A549 (cell line): ENCODE measurements at regions not wholly inside any gene's neighbourhood (a gene's known extent, or its start where the extent isn't known, plus 50 kb on each side); places are given as distances from the start of the nearest gene placed in this dataset.

Experiments
- JUN ChIP-seq, 2 experiments: fragments of >200 bp; sonication (Bioruptor Twin); formaldehyde crosslinking; IDR thresholded peaks; 2 replicates in 1 of 2; 3 replicates in 1 of 2; pipeline ENCODE4 v1.6.1; 2016 to 2017
- MYC ChIP-seq: IDR thresholded peaks from 2 replicates; pipeline ENCODE4 v1.6.1; 2012; ENCODE audit warnings: mild to moderate bottlenecking, inconsistent platforms, low read length, improper control_type of control experiment, borderline replicate concordance
- RCOR1 ChIP-seq: fragments of 150-350 bp; IDR thresholded peaks from 2 replicates; pipeline ENCODE4 v1.6.1; 2014; ENCODE audit warnings: antibody characterized with exemption, low read length, low read depth
- TF ChIP-seq, protein P1 (sequence below): fragments of >200 bp; sonication (Bioruptor Twin); formaldehyde crosslinking; IDR thresholded peaks from 3 replicates; pipeline ENCODE4 v1.5.1; 2016
- TF ChIP-seq, protein P2 (sequence below): fragments of 150-350 bp; IDR thresholded peaks from 2 replicates; pipeline ENCODE4 v1.6.1; 2014; ENCODE audit warnings: low read depth, mild to moderate bottlenecking, low read length
- TF ChIP-seq, protein P3 (sequence below): IDR thresholded peaks from 2 replicates; pipeline ENCODE4 v1.6.1; 2012; ENCODE audit warnings: low read depth, borderline replicate concordance

DNA sequence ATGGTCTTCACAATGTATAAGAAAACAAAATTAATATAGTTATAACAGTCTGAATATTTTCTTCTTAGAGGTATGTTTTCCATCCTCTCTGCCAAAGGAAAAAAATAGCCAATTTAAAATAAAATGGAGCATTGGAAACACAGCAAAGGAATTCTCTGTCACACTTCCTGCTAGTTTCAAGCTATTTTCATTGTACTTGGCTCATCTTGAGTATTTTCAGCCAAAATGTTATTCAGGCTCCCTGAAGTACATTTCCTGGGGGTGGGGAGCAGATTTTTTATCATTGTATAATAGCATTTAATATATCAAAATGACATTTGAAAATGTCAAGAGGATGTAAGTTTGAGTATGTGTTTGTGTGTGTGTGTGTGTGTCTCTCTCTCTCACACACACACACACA, 463.6 kb upstream of the REG3G start:
- no peak for TF ChIP-seq JUN (IDR thresholded peaks at IDR 0.05)
- TF ChIP-seq, protein P1, sequence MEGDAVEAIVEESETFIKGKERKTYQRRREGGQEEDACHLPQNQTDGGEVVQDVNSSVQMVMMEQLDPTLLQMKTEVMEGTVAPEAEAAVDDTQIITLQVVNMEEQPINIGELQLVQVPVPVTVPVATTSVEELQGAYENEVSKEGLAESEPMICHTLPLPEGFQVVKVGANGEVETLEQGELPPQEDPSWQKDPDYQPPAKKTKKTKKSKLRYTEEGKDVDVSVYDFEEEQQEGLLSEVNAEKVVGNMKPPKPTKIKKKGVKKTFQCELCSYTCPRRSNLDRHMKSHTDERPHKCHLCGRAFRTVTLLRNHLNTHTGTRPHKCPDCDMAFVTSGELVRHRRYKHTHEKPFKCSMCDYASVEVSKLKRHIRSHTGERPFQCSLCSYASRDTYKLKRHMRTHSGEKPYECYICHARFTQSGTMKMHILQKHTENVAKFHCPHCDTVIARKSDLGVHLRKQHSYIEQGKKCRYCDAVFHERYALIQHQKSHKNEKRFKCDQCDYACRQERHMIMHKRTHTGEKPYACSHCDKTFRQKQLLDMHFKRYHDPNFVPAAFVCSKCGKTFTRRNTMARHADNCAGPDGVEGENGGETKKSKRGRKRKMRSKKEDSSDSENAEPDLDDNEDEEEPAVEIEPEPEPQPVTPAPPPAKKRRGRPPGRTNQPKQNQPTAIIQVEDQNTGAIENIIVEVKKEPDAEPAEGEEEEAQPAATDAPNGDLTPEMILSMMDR, result no peak
- TF ChIP-seq, protein P2, sequence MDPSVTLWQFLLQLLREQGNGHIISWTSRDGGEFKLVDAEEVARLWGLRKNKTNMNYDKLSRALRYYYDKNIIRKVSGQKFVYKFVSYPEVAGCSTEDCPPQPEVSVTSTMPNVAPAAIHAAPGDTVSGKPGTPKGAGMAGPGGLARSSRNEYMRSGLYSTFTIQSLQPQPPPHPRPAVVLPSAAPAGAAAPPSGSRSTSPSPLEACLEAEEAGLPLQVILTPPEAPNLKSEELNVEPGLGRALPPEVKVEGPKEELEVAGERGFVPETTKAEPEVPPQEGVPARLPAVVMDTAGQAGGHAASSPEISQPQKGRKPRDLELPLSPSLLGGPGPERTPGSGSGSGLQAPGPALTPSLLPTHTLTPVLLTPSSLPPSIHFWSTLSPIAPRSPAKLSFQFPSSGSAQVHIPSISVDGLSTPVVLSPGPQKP, result no peak
- no peak for TF ChIP-seq MYC
- no peak for TF ChIP-seq RCOR1
- TF ChIP-seq, protein P3, sequence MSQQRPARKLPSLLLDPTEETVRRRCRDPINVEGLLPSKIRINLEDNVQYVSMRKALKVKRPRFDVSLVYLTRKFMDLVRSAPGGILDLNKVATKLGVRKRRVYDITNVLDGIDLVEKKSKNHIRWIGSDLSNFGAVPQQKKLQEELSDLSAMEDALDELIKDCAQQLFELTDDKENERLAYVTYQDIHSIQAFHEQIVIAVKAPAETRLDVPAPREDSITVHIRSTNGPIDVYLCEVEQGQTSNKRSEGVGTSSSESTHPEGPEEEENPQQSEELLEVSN, result no peak
